ENCODE measurements at regions not wholly inside any gene's neighbourhood (a gene's known extent, or its start where the extent isn't known, plus 50 kb on each side); places are given as distances from the start of the nearest gene placed in this dataset.

DNA sequence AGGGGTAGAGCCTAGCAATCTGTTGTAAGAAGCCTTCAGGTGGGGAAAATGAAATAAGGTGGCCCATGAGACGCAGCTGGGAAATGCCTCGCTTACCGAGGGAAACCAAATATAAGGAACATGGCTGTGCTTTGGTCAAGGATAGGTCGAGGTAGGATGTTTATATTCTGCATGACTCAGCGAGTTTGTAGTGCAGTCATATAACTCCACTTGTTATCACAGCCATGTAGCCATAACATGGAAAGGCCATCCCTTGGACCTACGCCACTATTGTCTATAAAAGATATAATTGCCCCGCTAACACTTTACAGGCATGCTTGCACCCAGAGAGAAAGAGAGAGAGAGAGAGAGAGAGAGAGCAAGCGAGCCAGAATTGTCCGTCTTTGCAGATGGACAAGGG lies 80.9 kb upstream of the GLRA2 start:
- no peaks in the 10 kb centered on the region for H3K4me1 ChIP-seq (ENCODE audit: control insufficient read depth, extremely low read depth, insufficient read depth, low read length)
- no peak overlapping the region for H3K4me2 ChIP-seq (ENCODE audit: control insufficient read depth, extremely low read depth, insufficient read depth, low read depth, low read length)
- DNase-seq (ENCODE audit: low read depth, low spot score) = no peak
- H3K9me3 ChIP-seq (ENCODE audit: control insufficient read depth, low read depth, low read length) = no peaks in the 10 kb centered on the region
- no peak for TF ChIP-seq EZH2 (IDR thresholded peaks at IDR 0.05; ENCODE audit: low read length)
- TF ChIP-seq, protein P1, sequence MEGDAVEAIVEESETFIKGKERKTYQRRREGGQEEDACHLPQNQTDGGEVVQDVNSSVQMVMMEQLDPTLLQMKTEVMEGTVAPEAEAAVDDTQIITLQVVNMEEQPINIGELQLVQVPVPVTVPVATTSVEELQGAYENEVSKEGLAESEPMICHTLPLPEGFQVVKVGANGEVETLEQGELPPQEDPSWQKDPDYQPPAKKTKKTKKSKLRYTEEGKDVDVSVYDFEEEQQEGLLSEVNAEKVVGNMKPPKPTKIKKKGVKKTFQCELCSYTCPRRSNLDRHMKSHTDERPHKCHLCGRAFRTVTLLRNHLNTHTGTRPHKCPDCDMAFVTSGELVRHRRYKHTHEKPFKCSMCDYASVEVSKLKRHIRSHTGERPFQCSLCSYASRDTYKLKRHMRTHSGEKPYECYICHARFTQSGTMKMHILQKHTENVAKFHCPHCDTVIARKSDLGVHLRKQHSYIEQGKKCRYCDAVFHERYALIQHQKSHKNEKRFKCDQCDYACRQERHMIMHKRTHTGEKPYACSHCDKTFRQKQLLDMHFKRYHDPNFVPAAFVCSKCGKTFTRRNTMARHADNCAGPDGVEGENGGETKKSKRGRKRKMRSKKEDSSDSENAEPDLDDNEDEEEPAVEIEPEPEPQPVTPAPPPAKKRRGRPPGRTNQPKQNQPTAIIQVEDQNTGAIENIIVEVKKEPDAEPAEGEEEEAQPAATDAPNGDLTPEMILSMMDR (optimal IDR thresholded peaks at IDR 0.05 in 1 of 3, IDR thresholded peaks at IDR 0.05 in 1 of 3, conservative IDR thresholded peaks at IDR 0.05 in 1 of 3; ENCODE audit: extremely low read depth in 1 of 3, insufficient read depth in 2 of 3, low read length in 3 of 3) = no peak
- H4K20me1 ChIP-seq (ENCODE audit: control insufficient read depth, extremely low read depth, insufficient read depth, low read length) = no peaks in the 10 kb centered on the region
- H3K4me3 ChIP-seq (ENCODE audit: control insufficient read depth in 2 of 3, extremely low read depth in 1 of 3, insufficient read depth in 2 of 3, low read depth in 1 of 3, low read length in 3 of 3) = no peak overlapping the region
- H3K9me1 ChIP-seq (ENCODE audit: control insufficient read depth, extremely low read depth, insufficient read depth, low read length) = no peaks in the 10 kb centered on the region
- H3K9ac ChIP-seq (ENCODE audit: control insufficient read depth, extremely low read depth, insufficient read depth, low read length) = no peak overlapping the region
- dilution Hi-C loops (cut with MboI; ENCODE audit: extremely low pct_ligation_motif_present, low sequenced_read_pairs) = no loop called here
- no peaks in the 10 kb centered on the region for H3K79me2 ChIP-seq (ENCODE audit: control insufficient read depth, insufficient read depth, low read length)
- no peaks in the 10 kb centered on the region for H3K36me3 ChIP-seq (ENCODE audit: control insufficient read depth in 2 of 2, extremely low read depth in 1 of 2, insufficient read depth in 2 of 2, low read length in 2 of 2)
- no peak for FAIRE-seq
- H3K27ac ChIP-seq (ENCODE audit: control insufficient read depth, insufficient read depth, low read length) = no peak overlapping the region
- no peaks in the 10 kb centered on the region for H3K27me3 ChIP-seq (ENCODE audit: control insufficient read depth, extremely low read depth, insufficient read depth, low read length)
- no peak overlapping the region for H2AFZ ChIP-seq (ENCODE audit: control insufficient read depth, low read length)

DNA sequence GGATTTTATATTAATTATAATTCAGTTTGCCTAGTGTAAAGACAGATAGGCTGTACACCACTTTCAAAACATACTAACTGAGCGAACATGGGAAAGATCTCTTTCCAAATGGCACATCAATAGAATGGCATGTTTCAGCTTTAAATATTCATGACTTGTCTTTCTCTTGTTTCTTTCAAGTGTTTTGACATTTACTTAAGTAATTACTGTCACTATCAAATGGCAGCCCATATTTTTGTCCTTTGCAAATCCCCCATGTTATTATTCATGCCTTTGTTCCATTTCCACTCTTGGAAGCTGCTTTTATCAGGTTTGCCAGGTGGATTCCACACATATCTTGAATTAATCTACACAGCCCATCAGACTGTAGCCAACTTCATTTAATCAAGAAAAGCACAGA lies 89.2 kb upstream of the GLRA2 start:
- FAIRE-seq (no peak), DNase-seq (ENCODE audit: low read depth, low spot score) (no peak)
- no peaks in the 10 kb centered on the region for H3K9me1 ChIP-seq (ENCODE audit: control insufficient read depth, extremely low read depth, insufficient read depth, low read length)
- H3K36me3 ChIP-seq (ENCODE audit: control insufficient read depth in 2 of 2, extremely low read depth in 1 of 2, insufficient read depth in 2 of 2, low read length in 2 of 2) = no peaks in the 10 kb centered on the region
- H3K9me3 ChIP-seq (ENCODE audit: control insufficient read depth, low read depth, low read length) = no peaks in the 10 kb centered on the region
- no peaks in the 10 kb centered on the region for H4K20me1 ChIP-seq (ENCODE audit: control insufficient read depth, extremely low read depth, insufficient read depth, low read length)
- H3K4me2 ChIP-seq (ENCODE audit: control insufficient read depth, extremely low read depth, insufficient read depth, low read depth, low read length) = no peak overlapping the region
- no peak overlapping the region for H3K4me3 ChIP-seq (ENCODE audit: control insufficient read depth in 2 of 3, extremely low read depth in 1 of 3, insufficient read depth in 2 of 3, low read depth in 1 of 3, low read length in 3 of 3)
- no peak overlapping the region for H2AFZ ChIP-seq (ENCODE audit: control insufficient read depth, low read length)
- H3K9ac ChIP-seq (ENCODE audit: control insufficient read depth, extremely low read depth, insufficient read depth, low read length) = no peak overlapping the region
- TF ChIP-seq, protein P1 (optimal IDR thresholded peaks at IDR 0.05 in 1 of 3, IDR thresholded peaks at IDR 0.05 in 1 of 3, conservative IDR thresholded peaks at IDR 0.05 in 1 of 3; ENCODE audit: extremely low read depth in 1 of 3, insufficient read depth in 2 of 3, low read length in 3 of 3) = no peak
- no peak for TF ChIP-seq EZH2 (IDR thresholded peaks at IDR 0.05; ENCODE audit: low read length)
- H3K4me1 ChIP-seq (ENCODE audit: control insufficient read depth, extremely low read depth, insufficient read depth, low read length) = no peaks in the 10 kb centered on the region
- H3K27me3 ChIP-seq (ENCODE audit: control insufficient read depth, extremely low read depth, insufficient read depth, low read length) = no peaks in the 10 kb centered on the region
- no peaks in the 10 kb centered on the region for H3K79me2 ChIP-seq (ENCODE audit: control insufficient read depth, insufficient read depth, low read length)
- dilution Hi-C loops (cut with MboI; ENCODE audit: extremely low pct_ligation_motif_present, low sequenced_read_pairs) = no loop called here
- H3K27ac ChIP-seq (ENCODE audit: control insufficient read depth, insufficient read depth, low read length) = no peak overlapping the region
